ENCODE measurements at regions not wholly inside any gene's neighbourhood (a gene's known extent, or its start where the extent isn't known, plus 50 kb on each side); places are given as distances from the start of the nearest gene placed in this dataset.

- in situ Hi-C loops (cut with HindIII; ENCODE audit: extremely low pct_ligation_motif_present, low pct_unique_long_range_greater_than_20kb) (no loop called here), intact Hi-C loops (cut with micrococcal nuclease; ENCODE audit: unreplicated experiment) (no loop called here)
- H3K27me3 ChIP-seq (ENCODE audit: control insufficient read depth in 1 of 2, insufficient read depth in 2 of 2, low read length in 2 of 2): no peaks in the 10 kb centered on the region
- H3K9ac ChIP-seq (ENCODE audit: insufficient read depth, low read depth, low read length): no peak overlapping the region
- H2AFZ ChIP-seq (ENCODE audit: low read length): no peak overlapping the region
- H3K79me2 ChIP-seq (ENCODE audit: insufficient read depth, low read length): no peaks in the 10 kb centered on the region
- H3K4me3 ChIP-seq (replicated peaks in 1 of 3; ENCODE audit: insufficient read depth in 1 of 3, low read depth in 2 of 3, low read length in 3 of 3): no peak overlapping the region
- POLR2A ChIA-PET: no interaction called here
- DNase-seq (ENCODE audit: low spot score) (no peak), FAIRE-seq (no peak), ATAC-seq (no peak)
- peaks cover 14% of the 10 kb centered on the region for H3K9me3 ChIP-seq (ENCODE audit: low read length)
- 24% methylated on average over 4 of the region's 4 CpGs for WGBS (ENCODE audit: low lambda C conversion rate)
- CTCF ChIA-PET (ENCODE audit: low intra/inter-chr PET ratio, low total read pairs): no interaction called here
- H4K20me1 ChIP-seq (ENCODE audit: insufficient read depth, low read length): no peaks in the 10 kb centered on the region
- no peaks in the 10 kb centered on the region for H3K36me3 ChIP-seq (replicated peaks in 1 of 2; ENCODE audit: control insufficient read depth in 1 of 2, insufficient read depth in 2 of 2, low read length in 2 of 2)
- TF ChIP-seq MATR3 (CRISPR knock-in tag; IDR thresholded peaks at IDR 0.05): no peak
- TF ChIP-seq FOSL1 (CRISPR knock-in tag; IDR thresholded peaks at IDR 0.05; ENCODE audit: borderline replicate concordance): no peak
- TF ChIP-seq ZNF282 (IDR thresholded peaks at IDR 0.05; ENCODE audit: partially characterized antibody): no peak
- no peak for TF ChIP-seq KLF12 (CRISPR knock-in tag; IDR thresholded peaks at IDR 0.05; ENCODE audit: borderline replicate concordance)
- no peak for TF ChIP-seq ZNF883 (CRISPR knock-in tag; IDR thresholded peaks at IDR 0.05; ENCODE audit: not compliant biosample characterization)
- no peak for TF ChIP-seq SMYD3 (CRISPR knock-in tag; IDR thresholded peaks at IDR 0.05)
- TF ChIP-seq ZC3H4 (CRISPR knock-in tag; IDR thresholded peaks at IDR 0.05; ENCODE audit: borderline replicate concordance): no peak
- TF ChIP-seq NPAS2 (CRISPR knock-in tag; IDR thresholded peaks at IDR 0.05; ENCODE audit: borderline replicate concordance): no peak
- no peak for TF ChIP-seq TEAD3 (CRISPR knock-in tag; optimal IDR thresholded peaks at IDR 0.05; ENCODE audit: borderline replicate concordance)
- no peak for TF ChIP-seq EEA1 (CRISPR knock-in tag; IDR thresholded peaks at IDR 0.05; ENCODE audit: borderline replicate concordance)
- TF ChIP-seq, protein P1, sequence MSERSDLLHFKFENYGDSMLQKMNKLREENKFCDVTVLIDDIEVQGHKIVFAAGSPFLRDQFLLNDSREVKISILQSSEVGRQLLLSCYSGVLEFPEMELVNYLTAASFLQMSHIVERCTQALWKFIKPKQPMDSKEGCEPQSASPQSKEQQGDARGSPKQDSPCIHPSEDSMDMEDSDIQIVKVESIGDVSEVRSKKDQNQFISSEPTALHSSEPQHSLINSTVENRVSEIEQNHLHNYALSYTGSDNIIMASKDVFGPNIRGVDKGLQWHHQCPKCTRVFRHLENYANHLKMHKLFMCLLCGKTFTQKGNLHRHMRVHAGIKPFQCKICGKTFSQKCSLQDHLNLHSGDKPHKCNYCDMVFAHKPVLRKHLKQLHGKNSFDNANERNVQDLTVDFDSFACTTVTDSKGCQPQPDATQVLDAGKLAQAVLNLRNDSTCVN (CRISPR knock-in tag; IDR thresholded peaks at IDR 0.05; ENCODE audit: borderline replicate concordance): no peak
- no peak overlapping the region for H3K4me2 ChIP-seq (ENCODE audit: low read depth, low read length)
- H3K4me1 ChIP-seq (ENCODE audit: insufficient read depth, low read length): no peaks in the 10 kb centered on the region
- no peak overlapping the region for H3K27ac ChIP-seq (ENCODE audit: extremely low read length, insufficient read depth, low read length)
- BruUV-seq (replicated peaks): no TSS peak
Observed at GRCh38 chr16:26360867-26361266, 669.1 kb downstream of the HS3ST4 start.

Data from HepG2 (cell line).